Testis (tissue), 2 donors: ENCODE measurements at regions not wholly inside any gene's neighbourhood (a gene's known extent, or its start where the extent isn't known, plus 50 kb on each side); places are given as distances from the start of the nearest gene placed in this dataset.

Experiments
- DNase-seq: peaks from one replicate; pipeline ENCODE4 v3.0.0-alpha.2; 2019
- H3K27ac ChIP-seq, 2 donors: fragments of 200-600 bp; sonication (generic); one replicate each; pipeline ENCODE4 v1.5.1; 2019
- H3K27me3 ChIP-seq: fragments of 200-600 bp; sonication (generic); one replicate; pipeline ENCODE4 v1.5.1; 2019
- H3K36me3 ChIP-seq: fragments of 200-600 bp; sonication (generic); one replicate; pipeline ENCODE4 v1.5.1; 2017; ENCODE audit warnings: low read depth; ENCODE audit errors: missing control alignments
- H3K4me1 ChIP-seq: fragments of 200-600 bp; sonication (generic); one replicate; pipeline ENCODE4 v1.5.1; 2019
- H3K4me3 ChIP-seq, 2 donors: fragments of 200-600 bp; sonication (generic); one replicate each; pipeline ENCODE4 v1.5.1; 2017 to 2019
- H3K9me3 ChIP-seq: fragments of 200-600 bp; sonication (generic); one replicate; pipeline ENCODE4 v1.5.1; 2017
- CTCF ChIP-seq, 3 experiments: fragments of 450-650 bp in 2 of 3; fragments of 200-600 bp in 1 of 3; sonication (generic) in 1 of 3; IDR thresholded peaks; one replicate each; pipeline ENCODE4 v1.5.1; 2016 to 2019; ENCODE audit warnings: antibody characterized with exemption in 3 of 3, mild to moderate bottlenecking in 2 of 3, moderate library complexity in 1 of 3
- POLR2A ChIP-seq: fragments of 450-650 bp; IDR thresholded peaks from one replicate; pipeline ENCODE4 v1.6.1; 2017; ENCODE audit warnings: antibody characterized with exemption, mild to moderate bottlenecking, moderate library complexity
- WGBS, 2 donors: methylation state at CpG; one replicate each; pipeline ENCODE4 v1.1.5; 2018; 5-methylcytosine and 5-hydroxymethylcytosine counted together
- intact Hi-C: fragments of 100-400 bp; cut with DNase I; formaldehyde crosslinking; loops from one replicate; pipeline ENCODE4 v1.15.1; 2023; ENCODE audit warnings: low total_unique reads

GRCh38 chr20:56983813-56984212 is 282.6 kb downstream of the BMP7 start:
- DNase-seq: no peak
- TF ChIP-seq CTCF (IDR thresholded peaks at IDR 0.05) (no peak), POLR2A (no peak)
- Histone ChIP-seq H3K36me3 (no peaks in the 10 kb centered on the region), H3K4me1 (no peaks in the 10 kb centered on the region), H3K4me3 (no peak overlapping the region), H3K27me3 (no peaks in the 10 kb centered on the region), H3K9me3 (no peaks in the 10 kb centered on the region), H3K27ac (no peak overlapping the region)
- intact Hi-C loops: no loop called here

- TF ChIP-seq POLR2A (no peak), CTCF (IDR thresholded peaks at IDR 0.05) (no peak)
- H3K27me3 ChIP-seq: no peaks in the 10 kb centered on the region
Measured at GRCh38 chr20:56985066-56985685, 281.3 kb downstream of the BMP7 start.

GRCh38 chr20:56986476-56986875 is 280.0 kb downstream of the BMP7 start:
- WGBS, 2 donors: 97 to 100% methylated on average over 1 of the region's 1 CpG
- no peak overlapping the region for H3K4me3 ChIP-seq
- no peak for DNase-seq
- H3K9me3 ChIP-seq: no peaks in the 10 kb centered on the region
- H3K27me3 ChIP-seq: no peaks in the 10 kb centered on the region
- intact Hi-C loops: no loop called here
- H3K4me1 ChIP-seq: no peaks in the 10 kb centered on the region
- H3K27ac ChIP-seq: no peak overlapping the region
- H3K36me3 ChIP-seq: no peaks in the 10 kb centered on the region
- no peak for TF ChIP-seq CTCF (IDR thresholded peaks at IDR 0.05)
- TF ChIP-seq POLR2A: no peak

More at GRCh38 chr20:56985066-56985685, 281.3 kb downstream of the BMP7 start:
- 70 to 75% methylated on average over 2 of the region's 2 CpGs for WGBS, 2 donors
- Histone ChIP-seq H3K9me3 (no peaks in the 10 kb centered on the region), H3K36me3 (no peaks in the 10 kb centered on the region), H3K27ac (no peak overlapping the region), H3K4me3 (no peak overlapping the region), H3K4me1 (no peaks in the 10 kb centered on the region)
- intact Hi-C loops: no loop called here
- DNase-seq: no peak

GRCh38 chr20:56986931-56987720 is 279.3 kb downstream of the BMP7 start:
- Histone ChIP-seq H3K36me3 (no peaks in the 10 kb centered on the region), H3K9me3 (no peaks in the 10 kb centered on the region), H3K27ac (no peak overlapping the region), H3K27me3 (no peaks in the 10 kb centered on the region), H3K4me3 (no peak overlapping the region), H3K4me1 (no peaks in the 10 kb centered on the region)
- intact Hi-C loops: no loop called here
- WGBS, 2 donors: 78 to 83% methylated on average over 12 of the region's 12 CpGs
- TF ChIP-seq POLR2A (no peak), CTCF (IDR thresholded peaks at IDR 0.05) (no peak)
- DNase-seq: no peak
